Naive thymus-derived CD4-positive, alpha-beta T cell (primary cell): ENCODE measurements at regions not wholly inside any gene's neighbourhood (a gene's known extent, or its start where the extent isn't known, plus 50 kb on each side); places are given as distances from the start of the nearest gene placed in this dataset.
"Not testable (repeated sequence)": the region's sequence is repeated elsewhere in the genome, so short reads cannot be mapped to it uniquely, and the experiment has no call there.

Source experiments
- ATAC-seq: fragments of 150-1000 bp; cut with Tn5 transposase; 2 replicates; pipeline ENCODE4 v1.10.0; 2021; ENCODE audit warnings: mild to moderate bottlenecking, moderate library complexity
- CTCF ChIA-PET: fragments of 350-600 bp; sonication (Branson Sonifier 250); formaldehyde crosslinking; loops from one replicate; lab custom pipeline; 2021; ENCODE audit warnings: antibody characterized with exemption; lab: Charles Lee
- POLR2A ChIA-PET: fragments of 350-600 bp; sonication (Branson Sonifier 250); formaldehyde crosslinking; loops from one replicate; lab custom pipeline; 2021; ENCODE audit warnings: antibody characterized with exemption, inconsistent platforms; lab: Charles Lee
- DNase-seq, 9 donors: peaks; one replicate each; pipeline versions ENCODE4 v3.0.0 to v3.0.0-alpha.2; 2020 to 2022; ENCODE audit warnings: mixed read lengths in 1 of 9
- H3K27ac ChIP-seq: one replicate; pipeline ENCODE4 v1.7.0; 2013; ENCODE audit warnings: mild to moderate bottlenecking, low read depth, low read length, moderate library complexity
- H3K27me3 ChIP-seq, 2 donors: one replicate each; pipeline ENCODE4 v1.7.0; 2013; ENCODE audit warnings: low read length in 2 of 2, mild to moderate bottlenecking in 2 of 2, moderate library complexity in 2 of 2; ENCODE audit not compliant: control insufficient read depth in 2 of 2, insufficient read depth in 2 of 2
- H3K36me3 ChIP-seq, 3 experiments: 1 replicate in 2 of 3; 2 replicates in 1 of 3; pipeline ENCODE4 v1.7.0; 2013; ENCODE audit warnings: low read length in 3 of 3, mild to moderate bottlenecking in 3 of 3, moderate library complexity in 1 of 3; ENCODE audit not compliant: insufficient read depth in 3 of 3, control insufficient read depth in 2 of 3
- H3K4me1 ChIP-seq, 2 donors: one replicate each; pipeline ENCODE4 v1.7.0; 2013; ENCODE audit warnings: low read length in 2 of 2, mild to moderate bottlenecking in 2 of 2, moderate library complexity in 1 of 2; ENCODE audit not compliant: control insufficient read depth in 2 of 2, insufficient read depth in 2 of 2
- H3K4me3 ChIP-seq: 2 replicates; pipeline ENCODE4 v1.7.0; 2013; ENCODE audit warnings: mild to moderate bottlenecking, low read length
- H3K9me3 ChIP-seq, 3 experiments: 1 replicate in 2 of 3; 2 replicates in 1 of 3; pipeline ENCODE4 v1.7.0; 2013; ENCODE audit warnings: low read length in 3 of 3; ENCODE audit not compliant: control insufficient read depth in 2 of 3
- H3K27ac Mint-ChIP-seq, 9 donors: one replicate each; pipeline ENCODE4 v1.8.0; 2020 to 2022; ENCODE audit warnings: mixed read lengths in 9 of 9, mild to moderate bottlenecking in 8 of 9, moderate library complexity in 5 of 9, inconsistent platforms in 2 of 9
- H3K27me3 Mint-ChIP-seq, 5 donors: one replicate each; pipeline ENCODE4 v1.8.0; 2021 to 2022; ENCODE audit warnings: mixed read lengths in 5 of 5, mild to moderate bottlenecking in 1 of 5
- H3K36me3 Mint-ChIP-seq, 5 donors: one replicate each; pipeline ENCODE4 v1.8.0; 2020 to 2022; ENCODE audit warnings: mixed read lengths in 5 of 5, mild to moderate bottlenecking in 3 of 5, inconsistent platforms in 1 of 5
- H3K4me1 Mint-ChIP-seq, 7 donors: one replicate each; pipeline ENCODE4 v1.8.0; 2020 to 2022; ENCODE audit warnings: mixed read lengths in 7 of 7, mild to moderate bottlenecking in 3 of 7, inconsistent platforms in 1 of 7
- H3K4me3 Mint-ChIP-seq, 10 donors: one replicate each; pipeline ENCODE4 v1.8.0; 2020 to 2022; ENCODE audit warnings: mild to moderate bottlenecking in 10 of 10, mixed read lengths in 10 of 10, moderate library complexity in 6 of 10, inconsistent platforms in 2 of 10
- H3K9me3 Mint-ChIP-seq, 11 donors: one replicate each; pipeline ENCODE4 v1.8.0; 2020 to 2022; ENCODE audit warnings: mixed read lengths in 11 of 11, mild to moderate bottlenecking in 4 of 11, inconsistent platforms in 1 of 11, moderate library complexity in 1 of 11
- intact Hi-C, 2 donors: fragments of 100-400 bp; cut with micrococcal nuclease; formaldehyde crosslinking; loops; one replicate each; pipeline ENCODE4 v1.15.1; 2023

- H3K27ac Mint-ChIP-seq, H3K27me3 Mint-ChIP-seq, H3K27me3 ChIP-seq, H3K36me3 ChIP-seq, H3K9me3 ChIP-seq, ATAC-seq, H3K4me3 ChIP-seq, POLR2A ChIA-PET, H3K4me1 ChIP-seq, DNase-seq, H3K36me3 Mint-ChIP-seq, CTCF ChIA-PET, H3K4me3 Mint-ChIP-seq, H3K27ac ChIP-seq, H3K4me1 Mint-ChIP-seq, intact Hi-C loops: not testable (repeated sequence)
- peaks cover 0 to 21% (median 7%) of the 10 kb centered on the region in 11 donors for H3K9me3 Mint-ChIP-seq
These were observed 293.8 kb upstream of the CXADR start for GRCh38 chr21:17219050-17219449.

DNA sequence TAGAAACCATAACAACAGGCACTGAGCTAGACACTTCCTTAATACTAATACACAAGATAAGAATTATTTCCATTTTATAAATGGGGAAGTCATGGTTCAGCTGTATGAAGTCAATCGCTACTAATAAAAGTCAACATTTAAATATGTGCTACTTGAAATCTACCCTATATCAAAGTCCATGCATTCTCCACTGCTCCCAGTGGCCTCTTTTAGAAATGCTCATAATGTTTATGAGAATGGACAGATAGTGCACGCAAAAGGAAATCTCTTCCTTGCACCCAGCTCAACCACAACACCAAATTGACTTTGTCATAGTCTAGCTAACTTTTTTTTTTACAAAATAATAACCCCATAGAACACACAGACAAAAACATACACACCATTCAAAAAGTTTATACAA, 281.7 kb upstream of the CXADR start:
- no peak overlapping the region for H3K27ac Mint-ChIP-seq
- Histone ChIP-seq H3K4me1 (no peaks in the 10 kb centered on the region), H3K27me3 (no peaks in the 10 kb centered on the region), H3K27ac (no peak overlapping the region), H3K36me3 (no peaks in the 10 kb centered on the region), H3K9me3 (no peaks in the 10 kb centered on the region), H3K4me3 (no peak overlapping the region)
- ATAC-seq (no peak), DNase-seq (no peak)
- no peaks in the 10 kb centered on the region for H3K4me1 Mint-ChIP-seq
- no peaks in the 10 kb centered on the region for H3K36me3 Mint-ChIP-seq
- no peak overlapping the region for H3K4me3 Mint-ChIP-seq
- H3K27me3 Mint-ChIP-seq, result no peaks in the 10 kb centered on the region
- intact Hi-C loops, result no loop called here
- H3K9me3 Mint-ChIP-seq, result peaks cover 2 to 26% (median 9%) of the 10 kb centered on the region in 11 donors
- ChIA-PET POLR2A (no interaction called here), CTCF (no interaction called here)

- H3K4me1 ChIP-seq, result no peaks in the 10 kb centered on the region
- Mint-ChIP-seq H3K4me1 (no peaks in the 10 kb centered on the region), H3K36me3 (no peaks in the 10 kb centered on the region), H3K27me3 (no peaks in the 10 kb centered on the region), H3K4me3 (no peak overlapping the region), H3K27ac (no peak overlapping the region), H3K9me3 (peaks cover 5 to 26% (median 9%) of the 10 kb centered on the region in 11 donors)
- intact Hi-C loops, result no loop called here
- H3K27ac ChIP-seq, result no peak overlapping the region
- no peak overlapping the region for H3K4me3 ChIP-seq
- no peak for DNase-seq
- H3K36me3 ChIP-seq, result no peaks in the 10 kb centered on the region
- H3K9me3 ChIP-seq, result no peaks in the 10 kb centered on the region
- no peaks in the 10 kb centered on the region for H3K27me3 ChIP-seq
- CTCF ChIA-PET, result no interaction called here
- ATAC-seq, result no peak
- POLR2A ChIA-PET, result no interaction called here
These were observed 281.1 kb upstream of the CXADR start for GRCh38 chr21:17231771-17232170.

- ChIA-PET CTCF (no interaction called here), POLR2A (no interaction called here)
- no peak overlapping the region for H3K27ac ChIP-seq
- DNase-seq (no peak), ATAC-seq (no peak)
- no peak overlapping the region for H3K4me3 ChIP-seq
- Mint-ChIP-seq H3K4me3 (no peak overlapping the region), H3K27ac (no peak overlapping the region), H3K27me3 (no peaks in the 10 kb centered on the region), H3K4me1 (no peaks in the 10 kb centered on the region), H3K36me3 (no peaks in the 10 kb centered on the region), H3K9me3 (peaks cover 1 to 19% (median 13%) of the 10 kb centered on the region in 11 donors)
- H3K4me1 ChIP-seq, result no peaks in the 10 kb centered on the region
- no peaks in the 10 kb centered on the region for H3K9me3 ChIP-seq
- no peaks in the 10 kb centered on the region for H3K27me3 ChIP-seq
- intact Hi-C loops, result no loop called here
- no peaks in the 10 kb centered on the region for H3K36me3 ChIP-seq
These were observed 274.4 kb upstream of the CXADR start for GRCh38 chr21:17238468-17238867.

- H3K27ac Mint-ChIP-seq, result no peak overlapping the region
- no peaks in the 10 kb centered on the region for H3K36me3 Mint-ChIP-seq
- DNase-seq, result no peak
- Histone ChIP-seq H3K4me1 (no peaks in the 10 kb centered on the region), H3K27ac (no peak overlapping the region), H3K4me3 (no peak overlapping the region), H3K27me3 (no peaks in the 10 kb centered on the region), H3K36me3 (no peaks in the 10 kb centered on the region), H3K9me3 (no peaks in the 10 kb centered on the region)
- no peaks in the 10 kb centered on the region for H3K27me3 Mint-ChIP-seq
- no peaks in the 10 kb centered on the region for H3K4me1 Mint-ChIP-seq
- H3K4me3 Mint-ChIP-seq, result no peak overlapping the region
- peaks cover 2 to 19% (median 5%) of the 10 kb centered on the region in 11 donors for H3K9me3 Mint-ChIP-seq
- ChIA-PET POLR2A (no interaction called here), CTCF (no interaction called here)
- intact Hi-C loops, result no loop called here
- ATAC-seq, result no peak
These were observed 262.0 kb upstream of the CXADR start for GRCh38 chr21:17250778-17251241.

- no peaks in the 10 kb centered on the region for H3K27me3 Mint-ChIP-seq
- H3K27me3 ChIP-seq, result no peaks in the 10 kb centered on the region
- no peak overlapping the region for H3K27ac Mint-ChIP-seq
- H3K4me1 Mint-ChIP-seq, result no peaks in the 10 kb centered on the region
- no peak for ATAC-seq
- intact Hi-C loops, result no loop called here
- no peaks in the 10 kb centered on the region for H3K36me3 Mint-ChIP-seq
- H3K9me3 ChIP-seq, result no peaks in the 10 kb centered on the region
- POLR2A ChIA-PET, result no interaction called here
- no peak overlapping the region for H3K27ac ChIP-seq
- no peak for DNase-seq
- H3K4me1 ChIP-seq, result no peaks in the 10 kb centered on the region
- CTCF ChIA-PET, result no interaction called here
- H3K4me3 ChIP-seq, result no peak overlapping the region
- no peaks in the 10 kb centered on the region for H3K36me3 ChIP-seq
- H3K9me3 Mint-ChIP-seq, result peaks cover 0 to 29% (median 3%) of the 10 kb centered on the region in 11 donors
- H3K4me3 Mint-ChIP-seq, result no peak overlapping the region
These were observed 255.1 kb upstream of the CXADR start for GRCh38 chr21:17257784-17258183.

GRCh38 chr21:17264182-17264581, 248.7 kb upstream of the CXADR start:
- DNase-seq (no peak), ATAC-seq (no peak)
- Histone ChIP-seq H3K27me3 (no peaks in the 10 kb centered on the region), H3K9me3 (no peaks in the 10 kb centered on the region), H3K4me1 (no peaks in the 10 kb centered on the region), H3K36me3 (no peaks in the 10 kb centered on the region), H3K27ac (no peak overlapping the region), H3K4me3 (no peak overlapping the region)
- Mint-ChIP-seq H3K4me3 (no peak overlapping the region), H3K27ac (no peak overlapping the region), H3K36me3 (no peaks in the 10 kb centered on the region), H3K9me3 (peaks cover 0 to 6% (median 0%) of the 10 kb centered on the region in 11 donors), H3K4me1 (no peaks in the 10 kb centered on the region), H3K27me3 (no peaks in the 10 kb centered on the region)
- ChIA-PET POLR2A (no interaction called here), CTCF (no interaction called here)
- intact Hi-C loops, result no loop called here
